ENCODE measurements at regions not wholly inside any gene's neighbourhood (a gene's known extent, or its start where the extent isn't known, plus 50 kb on each side); places are given as distances from the start of the nearest gene placed in this dataset.
"Not testable (repeated sequence)": the region's sequence is repeated elsewhere in the genome, so short reads cannot be mapped to it uniquely, and the experiment has no call there.

DNA sequence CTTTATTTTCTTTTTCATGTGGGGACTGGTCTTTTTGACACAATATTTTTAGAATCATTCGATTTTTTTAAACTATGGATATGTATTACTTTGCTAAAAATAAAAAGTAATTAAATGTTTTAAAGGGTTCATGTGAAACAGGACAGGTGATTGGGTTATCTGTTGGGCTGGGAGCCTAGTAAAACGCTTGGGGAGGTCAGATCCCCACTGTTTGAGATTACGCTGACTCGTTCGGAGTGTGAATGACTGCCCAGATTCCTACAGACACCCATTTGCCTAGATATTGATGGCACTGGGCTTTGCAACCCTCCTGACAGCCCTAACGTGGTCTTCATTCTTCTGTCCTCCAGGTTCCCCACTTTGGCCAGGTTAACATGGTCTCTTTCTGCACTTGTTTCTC is 62.9 kb upstream of the UBASH3B start:
- WGBS, 3 donors: 59 to 67% (median 60%) methylated on average over 6 of the region's 6 CpGs
- H3K4me3 ChIP-seq: no peak overlapping the region
- no peak overlapping the region for H3K27ac ChIP-seq
- H3K4me1 ChIP-seq (ENCODE audit: insufficient read depth): no peaks in the 10 kb centered on the region
- no peaks in the 10 kb centered on the region for H3K27me3 ChIP-seq
- TF ChIP-seq EP300 (IDR thresholded peaks at IDR 0.05) (no peak), CTCF (IDR thresholded peaks at IDR 0.05) (no peak), POLR2A (IDR thresholded peaks at IDR 0.05) (no peak)
- no peaks in the 10 kb centered on the region for H3K36me3 ChIP-seq
- no peaks in the 10 kb centered on the region for H3K9me3 ChIP-seq
- DNase-seq: no peak
- intact Hi-C loops (cut with DNase I): no loop called here

GRCh38 chr11:122584670-122585069 is 70.9 kb upstream of the UBASH3B start:
- Histone ChIP-seq H3K27ac (no peak overlapping the region), H3K27me3 (no peaks in the 10 kb centered on the region), H3K36me3 (no peaks in the 10 kb centered on the region), H3K9me3 (peaks cover 0 to 3% of the 10 kb centered on the region in 2 donors), H3K4me1 (ENCODE audit: insufficient read depth) (no peaks in the 10 kb centered on the region), H3K4me3 (no peak overlapping the region)
- no peak for DNase-seq
- intact Hi-C loops (cut with DNase I): loop anchor here in 2 of 4 donors (5.0 to 10.0 kb wide), 3 partner anchors 198 to 270 kb away; no protein-coding TSS in a partner anchor
- TF ChIP-seq EP300 (IDR thresholded peaks at IDR 0.05): no peak
- TF ChIP-seq POLR2A (IDR thresholded peaks at IDR 0.05): no peak
- no peak for TF ChIP-seq CTCF (IDR thresholded peaks at IDR 0.05)
- 76 to 83% (median 79%) methylated on average over 8 of the region's 8 CpGs for WGBS, 3 donors

- not testable (repeated sequence) for H3K27ac ChIP-seq; H3K4me3 ChIP-seq; H3K27me3 ChIP-seq; H3K4me1 ChIP-seq (ENCODE audit: insufficient read depth); DNase-seq; H3K9me3 ChIP-seq; H3K36me3 ChIP-seq
- intact Hi-C loops (cut with DNase I): loop anchor here in 2 of 4 donors (5.0 to 10.0 kb wide), 3 partner anchors 202 to 275 kb away; no protein-coding TSS in a partner anchor
- WGBS, 3 donors: 54 to 60% (median 58%) methylated on average over 13 of the region's 13 CpGs
Measured at GRCh38 chr11:122580071-122580470, 75.5 kb upstream of the UBASH3B start.

DNA sequence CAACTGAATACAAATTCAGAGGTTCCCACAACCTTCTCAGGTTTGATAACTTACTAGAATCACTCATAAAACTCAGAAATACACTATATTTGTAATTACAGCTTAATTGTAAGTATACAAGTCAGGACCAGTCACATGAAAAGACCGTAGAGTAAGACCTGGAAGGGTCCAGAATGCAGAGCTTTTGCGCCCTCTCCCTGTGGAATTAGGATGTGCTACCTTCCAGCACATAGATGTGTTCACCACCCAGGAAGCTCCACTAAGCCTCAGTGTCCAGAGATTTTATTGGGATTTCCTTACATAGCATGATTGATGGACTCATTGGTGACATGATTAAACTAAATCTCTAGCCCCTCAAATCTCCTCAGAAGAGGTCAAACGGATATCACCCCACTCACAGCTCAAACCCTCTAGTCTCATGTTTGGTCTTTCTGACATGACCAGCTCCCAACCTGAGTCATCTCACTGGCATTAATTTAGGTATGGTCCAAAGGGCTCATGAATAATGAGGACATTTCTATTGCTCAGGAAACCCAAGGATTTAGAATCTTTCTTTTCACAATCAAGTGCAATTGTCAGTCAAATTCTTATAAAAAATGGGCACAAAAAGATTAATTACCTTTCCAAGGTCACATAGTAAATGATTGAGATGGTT is 77.2 kb upstream of the UBASH3B start:
- no peak for TF ChIP-seq EP300 (IDR thresholded peaks at IDR 0.05)
- 72 to 78% (median 76%) methylated on average over 3 of the region's 3 CpGs for WGBS, 3 donors

DNA sequence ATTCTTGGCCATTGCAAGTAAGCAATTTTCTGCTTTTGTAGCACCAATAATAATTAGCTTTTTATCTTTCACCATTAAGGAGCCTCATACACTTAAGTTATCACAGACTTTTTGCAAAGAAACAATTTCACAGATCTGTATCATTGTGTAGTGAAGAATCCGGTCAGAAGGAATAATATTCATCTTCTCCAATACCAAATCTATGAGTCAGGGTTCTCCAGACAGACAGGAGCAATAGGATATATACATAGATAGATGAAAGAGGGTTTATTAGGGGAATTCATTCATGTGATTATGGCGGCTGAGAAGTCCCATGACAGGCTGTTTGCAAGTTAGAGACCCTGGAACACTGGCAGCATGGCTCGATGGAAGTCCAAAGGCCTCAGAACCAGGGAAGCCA is 82.9 kb upstream of the UBASH3B start:
- no peaks in the 10 kb centered on the region for H3K27me3 ChIP-seq
- TF ChIP-seq EP300 (IDR thresholded peaks at IDR 0.05): no peak
- no peak for TF ChIP-seq CTCF (IDR thresholded peaks at IDR 0.05)
- no peak for TF ChIP-seq POLR2A (IDR thresholded peaks at IDR 0.05)
- no peaks in the 10 kb centered on the region for H3K9me3 ChIP-seq
- no peaks in the 10 kb centered on the region for H3K4me1 ChIP-seq (ENCODE audit: insufficient read depth)
- H3K4me3 ChIP-seq: no peak overlapping the region
- DNase-seq: no peak
- no peak overlapping the region for H3K27ac ChIP-seq
- intact Hi-C loops (cut with DNase I): no loop called here
- no peaks in the 10 kb centered on the region for H3K36me3 ChIP-seq
- 84 to 87% (median 85%) methylated on average over 3 of the region's 3 CpGs for WGBS, 3 donors

More for the DNA sequence above, 77.2 kb upstream of the UBASH3B start:
- Histone ChIP-seq H3K4me3 (no peak overlapping the region), H3K27me3 (no peaks in the 10 kb centered on the region), H3K36me3 (no peaks in the 10 kb centered on the region), H3K4me1 (ENCODE audit: insufficient read depth) (no peaks in the 10 kb centered on the region), H3K27ac (no peak overlapping the region), H3K9me3 (no peaks in the 10 kb centered on the region)
- no peak for DNase-seq
- intact Hi-C loops (cut with DNase I): no loop called here

All from ovary (tissue), 7 donors.